GM18868 (cell line): ENCODE measurements at regions not wholly inside any gene's neighbourhood (a gene's known extent, or its start where the extent isn't known, plus 50 kb on each side); places are given as distances from the start of the nearest gene placed in this dataset.
A peak's percentile ranks its signal among the peaks of the same experiment; 100 is the strongest.
"Not testable (repeated sequence)": the region's sequence is repeated elsewhere in the genome, so short reads cannot be mapped to it uniquely, and the experiment has no call there.

Experiments
- ATAC-seq: cut with Tn5 transposase; IDR thresholded peaks from one replicate; pipeline ENCODE4 v1.9.1; 2021; ENCODE audit warnings: mild to moderate bottlenecking, moderate library complexity; ENCODE audit not compliant: unreplicated experiment

DNA sequence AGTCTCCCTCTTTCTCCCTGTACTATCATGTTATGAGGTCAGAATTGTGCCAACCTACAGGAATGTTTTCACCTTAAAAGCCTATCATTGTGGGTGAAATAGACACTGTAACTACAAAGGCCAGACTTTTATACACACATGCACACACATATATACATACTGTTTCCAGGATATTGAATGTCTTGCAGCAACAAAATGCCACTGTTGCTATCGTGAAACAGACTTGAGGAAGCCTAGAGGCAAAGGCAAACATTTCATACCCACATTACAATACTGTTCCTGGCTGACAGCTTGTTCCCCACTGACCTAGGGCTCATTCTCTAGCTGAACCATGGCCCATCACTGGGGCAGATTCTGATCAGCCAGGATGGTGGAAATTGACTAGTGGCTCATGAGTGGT lies 125.1 kb upstream of the DUSP10 start:
- no peak for ATAC-seq

DNA sequence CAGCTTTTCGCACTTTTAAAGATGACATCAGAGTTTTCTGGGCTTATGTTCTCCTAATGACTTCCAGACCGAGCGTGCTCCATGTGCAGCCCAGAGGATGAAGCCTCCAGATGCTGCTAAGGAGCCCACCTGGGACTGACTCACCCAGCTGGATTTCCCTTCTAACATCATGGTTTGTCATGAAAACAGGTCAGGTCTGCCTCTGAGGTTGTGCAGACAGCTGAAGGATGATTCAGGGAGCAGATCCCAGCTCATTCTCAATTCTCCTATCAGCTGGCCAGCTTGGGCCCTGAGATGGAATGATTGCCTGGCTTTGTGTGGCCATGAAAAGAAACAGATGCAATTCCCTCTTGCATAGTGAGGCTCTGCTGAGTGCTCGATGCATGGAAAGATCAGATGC lies 123.9 kb upstream of the DUSP10 start:
- ATAC-seq, result no peak

DNA sequence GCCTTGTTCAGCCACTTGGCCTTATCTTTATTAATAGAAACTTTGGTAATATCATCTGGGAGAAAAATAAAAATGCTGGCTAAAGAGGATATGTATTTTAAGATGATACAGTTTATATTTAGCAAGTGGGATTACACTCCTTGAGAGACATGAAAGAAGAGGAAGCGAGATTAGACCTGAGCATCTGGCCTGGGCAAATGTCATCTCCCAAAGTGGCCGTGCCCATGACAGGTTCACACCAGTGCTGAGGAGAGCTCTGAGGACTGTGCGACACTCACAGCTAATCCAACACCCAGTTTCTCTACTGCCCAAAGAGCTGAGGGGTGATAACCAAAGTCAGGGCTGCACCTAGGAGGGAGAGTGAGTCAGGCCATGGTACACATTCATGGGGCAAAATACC lies 121.7 kb upstream of the DUSP10 start:
- ATAC-seq, result peak; percentile 39

DNA sequence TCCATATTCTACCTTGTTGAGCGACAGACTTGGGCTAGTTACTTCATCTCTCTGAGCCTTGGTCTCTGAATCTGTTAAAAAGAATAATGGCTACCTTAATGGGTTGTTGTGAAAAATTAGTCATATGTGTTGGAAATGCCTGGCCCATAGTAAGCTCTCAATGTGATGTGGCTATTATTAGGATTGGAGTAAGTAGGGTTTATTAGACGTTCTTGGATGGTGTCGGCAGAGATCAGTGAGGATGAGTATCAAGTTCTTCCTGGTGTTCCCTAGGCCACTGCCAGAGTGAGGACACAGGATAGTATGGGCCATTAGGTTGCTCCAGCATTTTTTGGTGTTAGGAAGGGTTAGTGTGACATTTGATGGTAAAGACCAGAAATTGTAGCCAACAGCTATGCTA lies 121.1 kb upstream of the DUSP10 start:
- ATAC-seq, result no peak

DNA sequence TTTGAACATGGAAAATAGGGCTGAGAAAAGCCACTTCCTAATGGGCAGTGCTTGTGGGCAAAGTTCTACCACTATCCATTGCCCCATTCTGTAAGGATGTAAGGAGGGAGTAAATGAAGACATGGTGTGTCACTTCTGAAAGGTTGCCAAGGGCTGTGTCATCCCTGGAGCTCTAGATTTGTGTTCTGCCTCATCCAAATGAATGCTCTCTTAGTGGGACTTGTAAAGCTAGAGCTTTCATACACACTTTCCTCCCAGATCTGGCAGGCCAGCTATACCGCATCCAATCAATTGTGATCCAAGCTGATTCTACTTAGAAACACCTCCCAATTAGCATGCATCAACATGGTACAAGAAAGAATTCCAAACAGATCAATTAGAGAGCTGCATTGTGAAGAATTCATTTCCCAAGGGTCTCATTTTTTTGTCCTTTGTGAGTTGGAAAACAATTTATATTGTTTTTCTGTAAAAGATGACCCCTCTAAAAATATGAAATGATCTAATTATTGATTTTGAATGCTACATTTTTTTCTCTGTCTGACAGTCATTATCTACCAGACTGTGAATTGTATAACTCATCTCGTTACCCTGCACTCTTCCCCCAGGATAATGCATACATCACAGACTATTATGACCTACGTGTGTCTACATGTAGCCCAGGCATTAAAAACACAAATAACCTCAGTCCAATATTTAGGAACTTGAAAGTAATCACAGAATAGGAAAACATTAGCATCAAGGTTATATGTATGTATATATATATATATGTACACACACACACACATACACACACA lies 117.1 kb upstream of the DUSP10 start:
- ATAC-seq, result no peak

DNA sequence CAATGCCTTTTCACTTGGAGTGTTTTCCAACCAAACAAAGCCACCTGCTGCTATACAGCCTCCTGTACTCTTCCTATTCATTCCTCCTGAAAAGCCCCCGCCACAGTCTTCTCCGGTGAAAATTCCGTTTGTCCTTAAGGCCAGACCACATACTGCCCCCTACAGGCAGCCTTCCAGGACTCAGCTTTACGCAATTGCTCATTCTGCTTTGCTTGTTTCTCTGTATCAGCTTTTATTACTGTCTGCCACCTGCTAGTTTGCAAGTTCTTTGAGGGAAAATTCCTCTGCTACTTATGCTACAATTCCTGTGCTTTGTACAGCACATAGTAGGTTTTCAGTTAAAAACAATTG lies 115.2 kb upstream of the DUSP10 start:
- not testable (repeated sequence) for ATAC-seq

DNA sequence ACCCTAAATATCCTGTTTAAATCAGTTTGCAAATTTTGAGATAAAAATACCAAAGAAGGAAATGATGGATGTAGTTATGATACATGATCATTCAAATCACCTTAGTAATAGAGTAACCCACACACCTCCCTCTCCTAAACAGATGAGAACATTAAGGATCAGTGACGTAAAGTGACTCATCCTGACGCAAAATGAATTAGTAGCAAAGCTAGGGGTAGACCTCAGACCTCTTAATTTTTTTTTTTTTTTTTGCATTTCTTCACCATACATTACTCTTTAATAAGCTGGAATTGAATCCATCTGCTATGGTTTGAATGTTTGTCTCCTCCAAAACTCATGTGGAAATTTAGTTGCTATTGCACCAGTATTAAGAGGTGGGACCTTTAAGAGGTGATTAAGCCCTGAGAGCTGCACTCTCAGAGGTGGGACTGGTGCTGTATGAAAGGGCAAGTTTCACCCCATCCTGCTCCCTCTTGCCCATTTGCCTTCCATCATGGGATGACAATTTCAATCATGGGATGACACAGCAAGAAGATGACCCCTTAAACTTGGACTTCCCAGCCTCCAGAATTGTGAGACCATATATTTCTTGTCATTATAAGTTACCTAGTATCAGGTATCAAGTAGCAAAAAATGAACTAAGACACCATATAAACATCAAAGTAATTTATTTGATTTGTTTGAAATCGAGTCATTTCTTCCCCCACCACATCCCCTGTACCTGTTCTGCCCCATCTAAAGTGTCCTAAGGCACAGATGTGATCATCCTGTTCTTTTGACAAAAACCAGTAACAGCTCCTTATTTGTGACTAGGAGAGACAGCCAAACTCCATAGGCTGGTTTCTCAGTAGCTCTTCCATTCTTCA lies 114.6 kb upstream of the DUSP10 start:
- ATAC-seq, result no peak

DNA sequence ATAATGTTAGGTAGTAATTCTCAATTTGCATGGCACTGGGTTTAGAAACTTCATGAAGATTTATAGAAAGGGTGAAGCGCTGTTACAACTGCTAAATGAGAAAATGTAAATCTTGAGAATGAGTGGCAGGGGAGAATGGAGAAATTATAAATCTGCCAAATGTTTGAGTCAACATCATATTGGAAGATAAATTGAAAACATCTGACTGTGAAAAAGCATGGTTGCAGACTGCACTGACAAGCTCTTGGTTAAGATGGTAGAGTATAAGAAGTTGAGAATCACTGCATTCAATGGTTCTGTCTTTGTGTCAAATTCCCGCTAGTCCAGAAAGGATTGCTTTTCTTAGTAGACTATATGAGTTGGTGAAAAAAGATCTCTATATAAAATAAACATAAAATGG lies 113.3 kb upstream of the DUSP10 start:
- ATAC-seq, result no peak

DNA sequence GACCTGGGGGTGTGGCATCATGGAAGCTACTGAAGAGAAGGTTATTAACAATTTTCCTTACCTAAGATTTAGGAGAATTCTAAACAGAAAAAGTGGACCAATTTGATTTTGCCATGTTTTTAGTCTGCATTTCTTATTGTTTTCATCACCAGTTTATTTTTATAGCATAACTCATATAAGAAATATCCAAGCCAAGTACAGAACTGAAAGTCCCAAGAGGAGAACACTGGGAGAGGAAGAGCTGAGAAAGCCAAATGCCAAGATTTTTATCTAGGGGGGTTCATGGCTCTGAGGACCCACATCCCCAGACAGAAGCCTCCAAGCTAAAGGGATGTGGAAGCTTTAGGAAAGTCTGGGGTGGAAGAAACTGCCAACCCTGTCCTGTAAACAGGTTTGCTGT lies 109.4 kb upstream of the DUSP10 start:
- ATAC-seq, result no peak

DNA sequence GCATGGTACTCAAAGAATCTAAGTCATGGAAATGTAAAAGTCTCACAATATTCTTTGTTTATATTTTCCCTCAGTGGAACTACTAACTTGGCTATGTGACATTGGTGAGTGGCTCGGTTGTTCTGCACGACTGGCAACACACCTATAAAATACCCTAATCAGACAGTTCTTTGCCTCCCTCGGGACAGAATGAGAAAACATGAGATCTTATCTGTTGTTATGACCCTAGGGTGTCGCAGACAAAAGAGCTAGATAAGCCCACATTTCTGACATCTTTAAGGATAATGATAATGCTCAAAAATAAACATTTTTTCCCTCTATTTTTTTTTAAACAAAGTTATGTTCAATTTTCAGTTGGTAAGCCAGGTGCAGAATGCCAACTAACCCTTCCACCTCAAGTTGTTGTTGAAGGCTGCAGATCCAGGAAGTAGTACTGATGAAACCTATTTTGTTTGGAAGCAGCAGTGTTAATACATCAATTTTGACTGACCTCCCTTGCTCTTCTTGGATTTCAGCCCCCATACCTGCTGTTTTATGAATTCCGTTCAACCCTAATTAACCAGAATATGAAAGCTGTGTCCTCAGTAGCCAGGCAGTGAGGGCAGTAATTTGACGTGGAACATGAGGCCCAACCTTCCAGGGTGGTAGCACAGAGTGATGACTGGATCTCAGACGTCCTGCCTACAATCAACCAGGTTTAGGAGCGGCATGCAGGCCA lies 108.7 kb upstream of the DUSP10 start:
- ATAC-seq, result no peak

DNA sequence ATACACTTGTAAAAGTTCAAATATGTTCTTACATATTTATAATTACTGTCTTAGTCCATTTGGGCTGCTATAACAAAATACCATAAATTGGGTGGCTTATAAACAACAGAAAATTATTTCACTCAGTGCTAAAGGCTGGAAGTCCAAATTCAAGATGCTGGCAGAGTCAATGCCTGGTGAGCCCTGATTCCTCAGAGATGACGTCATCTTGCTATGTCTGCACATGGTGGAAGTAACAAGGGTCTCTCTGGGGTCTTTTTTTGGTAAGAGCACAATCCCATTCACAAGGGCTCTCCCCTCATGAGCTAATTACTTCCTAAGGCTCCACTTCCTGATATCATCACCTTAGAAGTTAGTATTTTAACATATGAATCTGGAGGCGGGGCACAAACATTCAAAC lies 108.0 kb upstream of the DUSP10 start:
- no peak for ATAC-seq

DNA sequence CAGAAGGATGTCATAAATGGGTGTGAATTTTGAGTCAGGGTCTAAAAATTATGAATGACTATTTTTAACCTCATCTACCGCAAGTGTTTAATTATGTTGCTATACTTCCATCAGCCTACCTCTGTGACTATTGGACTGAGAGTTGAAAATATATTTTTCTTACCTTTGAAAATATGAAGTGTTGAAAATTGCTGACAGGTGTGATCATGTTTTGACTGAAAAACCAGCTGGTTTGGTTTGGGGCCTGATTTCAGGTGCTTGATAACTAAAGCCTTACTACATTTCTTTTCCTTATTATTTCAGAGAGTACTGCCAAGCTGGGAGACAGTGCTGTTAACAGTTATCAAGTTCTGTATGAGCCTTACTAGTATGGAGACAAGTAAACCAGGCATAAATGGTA lies 107.2 kb upstream of the DUSP10 start:
- ATAC-seq, result no peak

DNA sequence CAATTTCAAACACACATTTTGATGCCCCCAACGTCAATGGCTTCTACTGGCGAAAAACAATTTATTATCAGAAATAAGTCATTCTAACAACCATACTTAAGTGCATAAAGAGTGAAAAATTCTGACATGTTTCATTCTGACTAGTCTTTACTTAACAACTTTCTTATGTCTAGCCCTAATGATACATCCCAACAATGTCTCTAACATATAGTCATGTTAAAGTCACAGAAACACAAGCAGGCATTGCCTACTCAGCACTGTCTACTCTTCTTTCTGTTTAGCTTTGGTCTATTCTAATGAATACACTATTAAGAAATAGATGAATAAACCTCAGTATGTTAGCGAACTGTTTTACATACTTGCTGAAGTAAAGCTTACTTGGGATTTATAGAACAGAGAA lies 105.8 kb upstream of the DUSP10 start:
- ATAC-seq, result no peak

DNA sequence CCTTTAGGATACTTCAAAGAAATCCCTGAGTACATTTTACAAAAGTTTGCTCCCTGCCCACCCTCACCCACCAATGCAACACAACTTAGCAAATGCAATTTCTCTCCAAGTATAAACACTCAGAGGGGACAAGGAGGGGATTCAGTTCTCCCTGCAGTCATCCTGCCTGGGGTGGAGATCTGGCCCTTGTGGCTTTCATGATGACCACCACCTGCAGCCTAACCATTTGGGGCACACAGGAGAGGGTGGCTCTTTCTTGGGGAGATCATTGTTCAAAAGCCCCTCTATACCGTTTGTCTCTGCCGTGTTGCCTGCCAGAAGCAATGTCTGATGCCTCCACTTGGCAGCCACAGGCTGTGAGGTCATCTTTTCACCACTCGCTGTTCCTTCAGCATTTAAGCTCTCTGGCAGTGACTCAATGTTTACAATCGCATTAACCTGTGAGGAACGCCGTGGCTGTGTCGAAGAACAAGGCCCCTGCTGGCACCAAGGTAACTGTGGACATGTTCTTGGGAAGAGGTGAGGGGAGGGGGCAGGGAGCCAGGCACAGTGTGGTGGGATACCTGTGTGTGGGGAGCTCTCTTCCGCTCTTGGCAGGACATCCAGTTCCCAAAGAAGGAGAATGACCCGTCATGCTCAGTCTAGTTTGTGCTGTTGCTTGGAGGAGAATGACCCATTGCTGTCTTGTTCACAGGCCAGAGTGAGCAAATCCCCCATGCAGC lies 103.9 kb upstream of the DUSP10 start:
- ATAC-seq, result no peak

DNA sequence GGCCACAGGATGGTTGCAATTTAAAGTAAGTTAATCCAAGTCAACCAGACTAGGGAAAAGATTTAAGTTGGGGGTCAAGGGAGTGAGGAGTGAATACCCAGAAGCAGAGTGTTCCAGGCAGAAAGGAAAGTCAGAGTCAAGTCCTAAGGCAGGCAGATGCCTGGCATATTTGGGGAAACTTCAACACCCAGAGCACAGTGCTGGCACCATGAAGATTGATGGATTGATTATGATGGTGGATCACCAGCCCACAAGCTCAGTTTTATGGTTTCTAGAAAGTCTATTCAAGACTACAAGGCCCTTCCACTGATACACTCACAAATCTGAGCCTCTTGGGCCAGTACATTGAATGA lies 100.1 kb upstream of the DUSP10 start:
- ATAC-seq, result no peak

DNA sequence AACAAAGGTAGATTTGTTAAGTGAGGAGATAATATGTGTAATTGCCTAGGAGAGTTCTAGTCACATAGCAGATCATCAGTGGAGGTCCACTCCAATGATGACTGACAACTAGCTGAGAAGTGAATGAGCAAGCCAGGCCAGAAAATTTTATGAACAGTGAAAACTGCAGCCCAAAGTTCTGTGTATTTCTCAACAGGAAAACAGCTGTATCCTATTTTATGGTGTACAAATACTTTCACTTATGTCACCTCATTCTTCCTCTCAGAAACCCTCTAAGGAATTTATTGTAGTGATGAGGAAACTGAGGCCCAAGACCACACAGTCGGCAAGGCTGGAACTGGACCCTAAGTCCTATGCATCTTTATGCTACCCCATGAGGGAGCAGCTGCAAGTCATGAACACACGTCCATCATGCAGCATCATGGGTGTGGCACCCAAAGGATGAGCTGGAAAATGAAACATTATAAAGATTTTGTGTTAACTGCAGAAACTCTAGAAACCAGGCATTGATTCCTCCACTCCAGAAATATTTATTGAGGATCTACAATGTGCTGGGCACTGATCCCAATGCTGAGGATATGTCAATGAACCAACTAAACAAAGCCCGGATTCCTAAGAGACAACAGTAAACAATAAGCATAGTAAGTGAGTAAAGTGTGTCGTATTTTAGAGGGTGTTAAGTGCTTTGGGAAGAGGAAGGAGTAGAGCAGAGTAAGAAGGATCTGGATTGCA lies 99.5 kb upstream of the DUSP10 start:
- ATAC-seq, result no peak

DNA sequence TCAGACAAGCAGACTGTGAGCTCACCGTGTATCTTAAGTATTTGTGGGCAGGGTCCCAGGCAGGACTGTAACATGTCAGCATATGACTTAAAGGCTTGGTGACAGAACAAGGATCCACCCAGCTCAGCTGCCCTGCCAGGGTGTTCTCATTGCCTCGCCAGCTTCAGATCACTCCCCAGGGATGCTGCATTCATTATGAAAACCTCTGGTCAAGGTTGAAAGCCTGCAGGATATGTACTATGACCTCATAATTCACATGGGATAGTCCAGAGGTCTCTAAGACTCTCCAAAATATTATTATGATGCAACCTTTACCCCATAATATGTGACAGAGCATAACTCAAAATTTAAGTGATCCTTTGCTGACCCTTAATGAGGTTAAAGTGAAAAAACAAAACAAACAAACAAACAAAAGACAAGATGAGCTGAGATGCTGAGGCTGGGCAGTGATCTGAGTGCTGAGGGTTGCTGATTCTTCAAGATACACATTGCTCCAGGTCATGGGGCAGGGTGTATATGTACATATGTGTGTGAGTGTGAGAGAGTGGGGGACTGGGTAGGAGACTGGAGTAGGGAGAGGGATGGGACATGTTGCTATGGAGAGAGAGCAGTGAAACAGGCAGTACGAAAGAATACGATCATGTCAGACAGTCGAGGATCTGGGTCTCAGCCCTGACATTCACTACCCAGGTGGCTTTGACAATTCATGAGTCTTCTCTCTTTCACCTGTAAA lies 98.8 kb upstream of the DUSP10 start:
- peak; percentile 41 for ATAC-seq

DNA sequence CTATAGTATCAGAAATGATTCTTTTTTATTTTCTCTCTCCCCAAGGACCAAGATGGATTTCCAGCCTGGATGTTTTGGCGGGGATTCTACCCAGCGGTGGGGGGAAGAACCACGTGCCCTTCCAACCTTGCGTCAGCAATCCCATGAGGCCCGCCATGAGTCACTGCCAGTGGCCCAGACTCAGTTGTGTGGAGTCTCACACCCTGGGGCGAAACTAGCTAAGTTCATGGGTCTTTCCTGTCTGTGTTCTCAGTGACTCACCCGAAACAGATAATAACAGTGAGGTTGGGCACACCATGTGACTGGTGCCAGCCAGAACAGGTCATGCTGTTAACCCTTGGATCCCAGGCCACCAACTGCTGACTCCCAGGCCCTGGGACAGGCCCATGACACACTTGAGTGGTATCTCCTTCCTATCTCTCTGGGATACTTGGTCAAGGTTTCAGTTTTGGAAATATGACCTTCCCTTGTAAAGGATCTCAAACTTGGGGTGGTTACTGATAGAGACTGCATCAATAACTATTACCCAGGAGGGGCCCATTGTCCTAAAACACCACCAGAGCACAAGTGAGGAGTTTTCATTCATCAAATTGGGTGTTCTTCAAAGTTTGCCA lies 98.0 kb upstream of the DUSP10 start:
- peak; percentile 86 for ATAC-seq

DNA sequence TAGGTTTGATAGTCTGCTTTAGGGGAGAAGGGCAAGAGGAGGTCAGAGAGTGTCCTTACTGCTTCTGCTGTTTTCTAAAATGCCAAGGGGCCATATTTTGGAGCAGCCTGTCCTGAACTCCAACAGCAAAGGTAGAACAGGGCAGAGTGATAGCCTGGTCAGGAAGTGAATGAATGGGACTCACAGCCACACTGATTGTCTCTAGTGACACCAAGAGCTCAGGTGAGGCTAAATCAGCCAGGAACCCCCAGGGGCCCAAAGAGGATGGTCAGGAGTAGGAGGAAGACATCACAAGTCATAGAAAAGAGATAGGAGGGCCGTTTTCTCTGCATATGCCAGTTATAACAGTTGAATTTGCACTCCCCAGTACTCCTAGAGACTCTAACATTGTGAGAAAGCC lies 97.4 kb upstream of the DUSP10 start:
- ATAC-seq, result peak; percentile 8
